H9 (cell line): ENCODE measurements at regions not wholly inside any gene's neighbourhood (a gene's known extent, or its start where the extent isn't known, plus 50 kb on each side); places are given as distances from the start of the nearest gene placed in this dataset.

Source experiments
- DNase-seq: peaks from one replicate; pipeline ENCODE4 v3.0.0-alpha.2; 2017
- H2AFZ ChIP-seq: one replicate; pipeline ENCODE4 v1.6.1; 2013; ENCODE audit warnings: mild to moderate bottlenecking, low read length, control low read depth, moderate library complexity
- H2AK5ac ChIP-seq: 2 replicates; pipeline ENCODE4 v1.6.1; 2013; ENCODE audit warnings: low read length, control low read depth, mixed read lengths; ENCODE audit not compliant: insufficient read length
- H2BK120ac ChIP-seq: one replicate; pipeline ENCODE4 v1.6.1; 2013; ENCODE audit warnings: low read depth, mild to moderate bottlenecking, low read length, control low read depth, inconsistent platforms; ENCODE audit not compliant: poor library complexity, severe bottlenecking
- H2BK12ac ChIP-seq: 2 replicates; pipeline ENCODE4 v1.6.1; 2013; ENCODE audit warnings: low read length, control low read depth, mixed read lengths, low read depth; ENCODE audit not compliant: insufficient read length
- H2BK15ac ChIP-seq: 2 replicates; pipeline ENCODE4 v1.6.1; 2013; ENCODE audit warnings: low read depth, low read length, control low read depth
- H2BK20ac ChIP-seq: one replicate; pipeline ENCODE4 v1.6.1; 2013; ENCODE audit warnings: low read depth, mild to moderate bottlenecking, low read length, control low read depth, inconsistent platforms; ENCODE audit not compliant: poor library complexity, severe bottlenecking
- H2BK5ac ChIP-seq: 2 replicates; pipeline ENCODE4 v1.6.1; 2013; ENCODE audit warnings: low read length, control low read depth, mixed read lengths; ENCODE audit not compliant: insufficient read length
- H3K14ac ChIP-seq: 2 replicates; pipeline ENCODE4 v1.6.1; 2013; ENCODE audit warnings: low read length, control low read depth; ENCODE audit not compliant: insufficient read depth
- H3K18ac ChIP-seq: 2 replicates; pipeline ENCODE4 v1.6.1; 2013; ENCODE audit warnings: low read depth, mild to moderate bottlenecking, mixed read lengths, low read length, control low read depth; ENCODE audit not compliant: insufficient read length
- H3K23ac ChIP-seq: 2 replicates; pipeline ENCODE4 v1.6.1; 2013; ENCODE audit warnings: low read length, control low read depth, mixed read lengths, low read depth; ENCODE audit not compliant: insufficient read length
- H3K23me2 ChIP-seq: 2 replicates; pipeline ENCODE4 v1.6.1; 2013; ENCODE audit warnings: low read depth, mild to moderate bottlenecking, mixed read lengths, low read length, control low read depth; ENCODE audit not compliant: insufficient read length, poor library complexity, severe bottlenecking
- H3K27ac ChIP-seq: 2 replicates; pipeline ENCODE4 v1.5.1; 2013; ENCODE audit warnings: low read length, control low read depth, mixed read lengths, low read depth; ENCODE audit not compliant: insufficient read length
- H3K27me3 ChIP-seq: 2 replicates; pipeline ENCODE4 v1.6.1; 2013; ENCODE audit warnings: low read length, control low read depth, inconsistent platforms; ENCODE audit not compliant: insufficient read depth
- H3K4ac ChIP-seq: 2 replicates; pipeline ENCODE4 v1.6.1; 2013; ENCODE audit warnings: low read depth, mild to moderate bottlenecking, control low read depth, inconsistent platforms, low read length, moderate library complexity
- H3K4me1 ChIP-seq: 2 replicates; pipeline ENCODE4 v1.6.1; 2013; ENCODE audit warnings: low read length, control low read depth, inconsistent platforms; ENCODE audit not compliant: insufficient read depth
- H3K4me2 ChIP-seq: 2 replicates; pipeline ENCODE4 v1.6.1; 2013; ENCODE audit warnings: low read length, control low read depth, mixed read lengths; ENCODE audit not compliant: insufficient read length, insufficient read depth
- H3K56ac ChIP-seq: 2 replicates; pipeline ENCODE4 v1.6.1; 2013; ENCODE audit warnings: low read depth, mild to moderate bottlenecking, mixed read lengths, low read length, control low read depth; ENCODE audit not compliant: insufficient read length
- H3K79me1 ChIP-seq: 2 replicates; pipeline ENCODE4 v1.6.1; 2013; ENCODE audit warnings: low read depth, mild to moderate bottlenecking, moderate library complexity, low read length, control low read depth, inconsistent platforms; ENCODE audit not compliant: insufficient read depth, poor library complexity, severe bottlenecking
- H3K79me2 ChIP-seq: 2 replicates; pipeline ENCODE4 v1.6.1; 2013; ENCODE audit warnings: low read length, control low read depth, inconsistent platforms; ENCODE audit not compliant: insufficient read depth
- H3K9ac ChIP-seq: 2 replicates; pipeline ENCODE4 v1.6.1; 2013; ENCODE audit warnings: low read length, control low read depth, mixed read lengths; ENCODE audit not compliant: insufficient read length; ENCODE audit errors: extremely low read depth
- H3K9me3 ChIP-seq: one replicate; pipeline ENCODE4 v1.6.1; 2013; ENCODE audit warnings: low read depth, low read length, inconsistent platforms; ENCODE audit not compliant: control insufficient read depth
- H3T11ph ChIP-seq: one replicate; pipeline ENCODE4 v1.6.1; 2013; ENCODE audit warnings: mild to moderate bottlenecking, low read length, control low read depth, inconsistent platforms
- H4K20me1 ChIP-seq: one replicate; pipeline ENCODE4 v1.6.1; 2013; ENCODE audit not compliant: control insufficient read depth, insufficient read length, insufficient read depth
- H4K5ac ChIP-seq: 2 replicates; pipeline ENCODE4 v1.6.1; 2013; ENCODE audit warnings: low read depth, mild to moderate bottlenecking, mixed read lengths, low read length, control low read depth; ENCODE audit not compliant: insufficient read length
- H4K8ac ChIP-seq: replicated peaks from 2 replicates; pipeline ENCODE4 v1.6.1; 2013; ENCODE audit warnings: low read length, control low read depth, mixed read lengths, low read depth; ENCODE audit not compliant: insufficient read length
- H4K91ac ChIP-seq: 2 replicates; pipeline ENCODE4 v1.6.1; 2013; ENCODE audit warnings: low read depth, mild to moderate bottlenecking, moderate library complexity, mixed read lengths, low read length, control low read depth; ENCODE audit not compliant: insufficient read length
- H3K27ac Mint-ChIP-seq, 3 experiments: 2 replicates in 2 of 3; 3 replicates in 1 of 3; pipeline ENCODE4 v1.8.0; 2020 to 2021; ENCODE audit warnings: mixed read lengths in 3 of 3, mild to moderate bottlenecking in 1 of 3, moderate library complexity in 1 of 3
- H3K27me3 Mint-ChIP-seq: 2 replicates; pipeline ENCODE4 v1.8.0; 2021; ENCODE audit warnings: low read depth, mild to moderate bottlenecking, moderate library complexity, mixed read lengths
- H3K36me3 Mint-ChIP-seq, 3 experiments: 2 replicates in 2 of 3; 3 replicates in 1 of 3; pipeline ENCODE4 v1.8.0; 2020 to 2021; ENCODE audit warnings: low read depth in 3 of 3, mixed read lengths in 3 of 3; ENCODE audit not compliant: insufficient read depth in 1 of 3
- H3K4me1 Mint-ChIP-seq, 2 experiments: 2 replicates each; pipeline ENCODE4 v1.8.0; 2020; ENCODE audit warnings: mixed read lengths in 2 of 2
- H3K4me3 Mint-ChIP-seq, 2 experiments: 2 replicates in 1 of 2; 3 replicates in 1 of 2; pipeline ENCODE4 v1.8.0; 2020 to 2021; ENCODE audit warnings: mild to moderate bottlenecking in 2 of 2, mixed read lengths in 2 of 2, moderate library complexity in 1 of 2
- H3K9me3 Mint-ChIP-seq, 2 experiments: 2 replicates in 1 of 2; 3 replicates in 1 of 2; pipeline ENCODE4 v1.8.0; 2020; ENCODE audit warnings: mild to moderate bottlenecking in 2 of 2, mixed read lengths in 2 of 2, moderate library complexity in 1 of 2
- CTCF ChIP-seq: fragments of 200-600 bp; sonication (generic); conservative IDR thresholded peaks from 3 replicates; pipeline ENCODE4 v1.8.0; 2021; ENCODE audit warnings: antibody characterized with exemption, mild to moderate bottlenecking
- WGBS: extraction: QIAGEN DNeasy Blood & Tissue Kit; methylation state at CpG from one replicate; pipeline ENCODE4 v1.1.7; 2013; ENCODE audit warnings: missing lambda C conversion rate, low lambda C conversion rate, mixed read lengths; ENCODE audit not compliant: insufficient read length; ENCODE audit errors: extremely low coverage; 5-methylcytosine and 5-hydroxymethylcytosine counted together

GRCh38 chr13:79212064-79212619 lies 193.9 kb downstream of the RBM26 start:
- Histone ChIP-seq H2BK120ac (no peak overlapping the region), H2BK15ac (no peak overlapping the region), H4K5ac (no peak overlapping the region), H3K56ac (no peak overlapping the region), H3K14ac (no peak overlapping the region), H3K18ac (no peak overlapping the region), H3K23me2 (no peaks in the 10 kb centered on the region), H2AFZ (no peak overlapping the region), H2AK5ac (no peak overlapping the region), H3K27me3 (no peaks in the 10 kb centered on the region), H3K9me3 (no peaks in the 10 kb centered on the region), H4K91ac (no peak overlapping the region), H2BK5ac (no peak overlapping the region), H3K4me1 (peaks cover 6% of the 10 kb centered on the region; the same call in 1 of the 2 replicates), H3T11ph (no peak overlapping the region), H2BK20ac (no peak overlapping the region), H3K27ac (no peak overlapping the region), H3K4ac (no peak overlapping the region), H2BK12ac (no peak overlapping the region), H4K20me1 (no peaks in the 10 kb centered on the region), H3K9ac (no peak overlapping the region), H3K4me2 (no peak overlapping the region), H3K79me2 (no peaks in the 10 kb centered on the region), H3K79me1 (no peaks in the 10 kb centered on the region), H4K8ac (no peak overlapping the region), H3K23ac (no peak overlapping the region)
- no peak overlapping the region for H3K4me3 Mint-ChIP-seq
- no peak for DNase-seq
- peaks cover 10% of the 10 kb centered on the region in 2 experiments for H3K4me1 Mint-ChIP-seq
- 0 out of 5 replicates have a peak, but pooled peaks cover 0 to 2% of the 10 kb centered on the region in 2 experiments for H3K9me3 Mint-ChIP-seq
- whole genome bisulfite sequencing = no CpG with 5 or more reads among the region's 10 CpGs
- no peaks in the 10 kb centered on the region; a peak in 1 of 7 replicates for H3K36me3 Mint-ChIP-seq
- peak overlapping the region in 2 of 3 experiments; percentile 3 to 8; a peak in 2 of 7 replicates for H3K27ac Mint-ChIP-seq
- TF ChIP-seq CTCF = no peak
- no peaks in the 10 kb centered on the region for H3K27me3 Mint-ChIP-seq
